GM12892 (cell line): ENCODE measurements at regions not wholly inside any gene's neighbourhood (a gene's known extent, or its start where the extent isn't known, plus 50 kb on each side); places are given as distances from the start of the nearest gene placed in this dataset.

Experiments used
- DNase-seq: peaks from one replicate; pipeline ENCODE4 v3.0.0; 2011; ENCODE audit not compliant: insufficient read length
- FAIRE-seq: peaks from 2 replicates; lab custom pipeline; 2011; peaks lifted over from hg19 to GRCh38; lab: Jason Lieb, UNC
- POLR2A ChIP-seq: IDR thresholded peaks from 2 replicates; pipeline ENCODE4 v1.6.1; 2011; ENCODE audit warnings: low read depth, low read length, control low read depth
- POLR2AphosphoS5 ChIP-seq: IDR thresholded peaks from 2 replicates; pipeline ENCODE4 v1.6.1; 2011; ENCODE audit warnings: low read depth, low read length, control low read depth
- TAF1 ChIP-seq: IDR thresholded peaks from 2 replicates; pipeline ENCODE4 v1.6.1; 2011; ENCODE audit warnings: low read depth, mild to moderate bottlenecking, control low read depth, low read length, borderline replicate concordance

DNA sequence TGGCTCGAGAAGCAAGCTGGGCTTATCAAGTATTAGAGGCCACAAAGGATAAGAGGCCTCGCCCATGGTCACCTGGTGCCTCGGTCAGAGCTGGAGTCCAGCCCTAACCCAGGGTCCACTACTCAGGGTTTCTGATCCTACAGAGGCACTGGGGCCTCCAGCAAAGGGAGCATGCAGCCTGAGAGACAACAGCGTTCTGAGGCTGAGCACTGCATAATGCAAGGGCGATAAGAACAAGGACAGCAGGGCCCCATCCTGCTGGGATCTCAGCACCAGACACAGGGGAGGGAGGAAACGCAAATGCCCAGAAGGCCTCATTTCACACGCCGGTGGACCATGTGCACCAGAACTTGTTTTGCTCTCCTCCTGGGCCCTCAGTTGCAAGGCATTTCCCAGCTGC lies 63.0 kb downstream of the C5orf15 start:
- no peak for FAIRE-seq
- TF ChIP-seq POLR2AphosphoS5 (no peak), TAF1 (no peak), POLR2A (no peak)
- no peak for DNase-seq

DNA sequence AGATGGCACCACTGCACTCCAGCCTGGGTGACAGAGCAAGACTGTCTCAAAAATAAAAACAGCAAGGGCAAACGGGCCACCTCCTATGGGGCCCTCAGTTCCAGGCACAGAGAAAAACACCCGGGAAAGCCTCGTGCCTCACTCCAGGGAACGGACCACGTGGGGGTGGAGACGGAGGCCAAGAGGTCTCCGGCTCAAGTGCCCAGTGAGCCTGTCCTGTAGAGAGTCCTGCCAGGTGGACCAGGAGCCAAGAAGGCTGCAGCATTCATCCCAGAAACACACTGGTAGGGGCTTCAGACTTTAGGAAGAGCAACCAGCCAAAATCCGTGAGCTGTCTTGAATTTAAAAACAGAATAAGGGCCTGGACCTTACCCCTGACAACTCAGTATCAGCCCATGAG lies 63.8 kb downstream of the C5orf15 start:
- FAIRE-seq (no peak), DNase-seq (no peak)
- TF ChIP-seq POLR2A (no peak), POLR2AphosphoS5 (no peak), TAF1 (no peak)

DNA sequence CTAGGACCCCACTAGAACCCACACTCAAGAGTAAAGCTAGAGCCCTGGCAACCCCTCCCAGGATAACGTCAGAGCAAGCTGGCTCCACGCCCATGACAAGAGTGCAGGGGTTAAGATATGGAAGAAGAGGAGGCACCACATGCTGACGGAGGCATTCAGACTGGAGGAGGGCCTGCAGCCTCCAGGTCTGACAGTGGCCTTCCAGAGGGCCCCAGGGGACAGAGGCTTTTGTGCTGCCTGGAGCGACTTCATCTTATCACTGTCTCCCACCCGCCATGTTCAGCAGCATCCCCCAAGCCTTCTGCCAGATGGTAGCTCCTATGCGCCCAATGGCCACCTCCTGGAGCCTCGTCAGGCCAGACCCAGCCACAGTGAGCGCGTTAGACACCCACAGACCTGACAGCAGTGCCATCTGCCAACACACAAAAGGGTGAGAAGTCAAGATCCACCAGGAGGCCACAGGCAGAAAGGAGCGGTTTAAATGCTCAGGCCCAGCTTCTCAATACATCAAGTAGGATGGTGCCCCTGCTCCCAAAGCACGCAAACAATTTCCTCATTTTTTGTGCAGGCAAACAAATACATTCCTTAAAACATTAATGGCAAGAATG lies 65.8 kb downstream of the C5orf15 start:
- TF ChIP-seq POLR2AphosphoS5, result no peak
- TF ChIP-seq POLR2A, result no peak
- TF ChIP-seq TAF1, result no peak
- FAIRE-seq (no peak), DNase-seq (no peak)

GRCh38 chr5:133900534-133901270 lies 67.7 kb downstream of the C5orf15 start:
- FAIRE-seq (no peak), DNase-seq (no peak)
- TF ChIP-seq POLR2AphosphoS5, result no peak
- TF ChIP-seq POLR2A, result no peak
- no peak for TF ChIP-seq TAF1

- TF ChIP-seq POLR2AphosphoS5 (no peak), TAF1 (no peak), POLR2A (no peak)
- FAIRE-seq, result no peak
Measured at GRCh38 chr5:133899506-133899905, 68.9 kb downstream of the C5orf15 start.

GRCh38 chr5:133898440-133898839 lies 70.0 kb downstream of the C5orf15 start:
- TF ChIP-seq TAF1 (no peak), POLR2A (no peak), POLR2AphosphoS5 (no peak)
- DNase-seq (no peak), FAIRE-seq (no peak)

More at GRCh38 chr5:133899506-133899905, 68.9 kb downstream of the C5orf15 start:
- DNase-seq, result no peak

DNA sequence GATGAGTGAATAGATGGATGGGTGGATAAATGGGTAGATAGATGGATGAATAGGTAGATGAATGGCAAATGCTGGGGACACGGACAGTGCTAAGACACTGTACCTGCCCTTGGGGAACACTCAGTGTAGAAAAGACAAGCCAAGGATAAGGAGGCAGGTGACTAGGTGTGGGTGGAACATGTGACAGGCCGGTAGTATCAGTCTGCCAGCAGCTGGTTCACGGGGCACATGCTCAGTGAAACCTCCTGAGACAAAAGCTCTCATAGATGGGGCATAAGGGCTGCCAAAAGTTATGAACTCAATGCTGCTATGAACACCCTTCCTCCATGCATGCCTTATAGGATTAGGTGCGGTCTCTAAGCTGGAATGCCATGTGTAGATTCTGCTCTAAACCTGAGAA lies 71.0 kb downstream of the C5orf15 start:
- FAIRE-seq (no peak), DNase-seq (no peak)
- TF ChIP-seq POLR2AphosphoS5, result no peak

GRCh38 chr5:133896873-133897272 lies 71.6 kb downstream of the C5orf15 start:
- FAIRE-seq (peak; percentile 44), DNase-seq (no peak)
- no peak for TF ChIP-seq TAF1

DNA sequence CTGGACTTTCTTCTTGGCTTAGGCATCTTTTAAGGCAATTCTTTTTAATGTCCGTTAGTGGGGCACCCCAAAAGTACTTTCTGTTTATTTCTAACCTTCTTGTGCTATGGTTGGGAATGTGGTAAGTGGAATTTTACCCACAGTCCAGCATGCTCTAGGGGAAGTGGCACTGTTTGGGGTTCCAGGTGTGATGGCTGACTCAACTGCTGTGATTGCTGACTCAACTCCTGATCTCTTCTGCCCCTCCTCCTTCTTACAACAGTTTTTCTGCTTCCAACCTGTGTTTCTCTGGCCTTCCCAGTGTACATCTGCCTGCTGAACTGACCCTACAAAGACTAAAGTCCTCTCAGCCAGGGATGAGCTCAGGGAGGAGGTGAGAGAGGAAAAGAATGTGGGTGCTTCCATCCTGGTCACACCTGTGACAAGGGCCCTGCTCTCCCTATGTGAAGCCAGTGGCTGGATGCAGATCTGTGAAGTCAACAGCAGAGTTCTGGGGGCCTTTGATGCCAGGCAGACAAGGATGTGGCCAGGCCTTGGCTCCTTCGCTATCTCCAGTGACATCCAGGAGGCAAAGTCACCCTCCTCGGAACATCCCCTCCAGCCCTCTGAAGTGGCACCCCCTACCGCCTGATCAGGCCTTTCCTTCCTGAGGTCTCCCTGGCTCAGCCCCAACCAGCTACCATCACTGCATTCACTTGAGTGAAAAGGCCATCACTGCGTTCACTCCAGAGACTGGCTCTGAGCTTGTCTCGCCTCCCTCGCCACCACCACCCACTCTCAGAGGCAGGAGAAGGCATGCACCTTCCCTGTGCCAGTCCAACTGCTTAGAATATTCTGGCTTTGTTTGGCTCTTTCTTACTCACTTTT lies 72.2 kb downstream of the C5orf15 start:
- peak; percentile 78 for FAIRE-seq
- TF ChIP-seq TAF1, result no peak
- no peak for TF ChIP-seq POLR2AphosphoS5
- TF ChIP-seq POLR2A, result no peak
- DNase-seq, result no peak

GRCh38 chr5:133894143-133894542 lies 74.3 kb downstream of the C5orf15 start:
- FAIRE-seq (no peak), DNase-seq (no peak)
- TF ChIP-seq POLR2A (no peak), POLR2AphosphoS5 (no peak), TAF1 (no peak)

DNA sequence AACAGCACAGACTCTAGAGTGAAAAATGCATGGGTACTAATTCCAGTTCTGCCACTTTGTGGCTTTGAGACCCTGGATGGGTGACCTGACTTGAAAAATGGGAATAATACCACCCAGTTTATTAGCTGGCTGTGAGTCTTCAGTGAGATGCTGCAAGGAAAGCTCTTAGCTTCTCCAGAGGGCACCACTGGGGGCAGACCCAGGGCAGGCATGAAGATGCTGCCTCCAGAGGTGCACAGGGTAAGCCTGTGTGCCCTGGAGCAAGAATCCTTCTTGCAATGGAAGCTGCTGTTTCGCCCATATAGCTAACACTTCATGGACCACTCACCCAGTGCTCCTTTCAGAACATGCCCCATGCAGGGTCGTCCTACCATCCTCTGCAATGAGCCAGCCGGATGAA lies 75.7 kb downstream of the C5orf15 start:
- no peak for DNase-seq
- no peak for TF ChIP-seq TAF1
- no peak for TF ChIP-seq POLR2A
- no peak for TF ChIP-seq POLR2AphosphoS5
- no peak for FAIRE-seq

DNA sequence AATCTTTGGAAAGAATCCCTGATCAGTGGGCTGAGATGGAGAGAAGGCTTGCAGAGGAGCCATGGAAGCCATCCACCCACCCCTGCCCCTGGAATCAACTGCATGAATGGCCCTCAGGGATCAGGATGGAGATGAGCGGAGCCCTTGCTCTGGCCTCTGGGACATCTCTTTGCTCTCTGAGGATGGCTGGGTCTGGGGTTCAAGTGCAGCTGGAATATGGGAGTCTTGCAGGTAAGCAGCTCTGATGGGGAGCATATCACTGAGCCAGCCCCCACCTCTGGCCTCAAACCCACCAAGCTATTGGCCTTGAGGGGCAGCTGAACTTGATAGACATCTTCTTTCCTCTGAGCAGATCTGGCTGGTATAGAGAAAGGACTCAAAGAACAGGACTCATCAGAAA lies 76.1 kb downstream of the C5orf15 start:
- no peak for TF ChIP-seq POLR2AphosphoS5
- no peak for TF ChIP-seq TAF1
- TF ChIP-seq POLR2A, result no peak
- no peak for FAIRE-seq
- DNase-seq, result no peak
